SH-SY5Y (cell line): ENCODE measurements at regions not wholly inside any gene's neighbourhood (a gene's known extent, or its start where the extent isn't known, plus 50 kb on each side); places are given as distances from the start of the nearest gene placed in this dataset.

ENCODE experiments used
- GATA2 ChIP-seq: IDR thresholded peaks from 2 replicates; pipeline ENCODE4 v1.6.1; 2011; ENCODE audit warnings: mild to moderate bottlenecking, low read depth, low read length
- GATA3 ChIP-seq: IDR thresholded peaks from 2 replicates; pipeline ENCODE4 v1.6.1; 2011; ENCODE audit warnings: low read depth, mild to moderate bottlenecking, low read length, moderate library complexity

- TF ChIP-seq GATA2, result no peak
- no peak for TF ChIP-seq GATA3
Measured at GRCh38 chr2:226185616-226186211, 613.9 kb downstream of the IRS1 start.
